ENCODE measurements at regions not wholly inside any gene's neighbourhood (a gene's known extent, or its start where the extent isn't known, plus 50 kb on each side); places are given as distances from the start of the nearest gene placed in this dataset.

- no peak overlapping the region for H3K9ac ChIP-seq (ENCODE audit: low read length)
- H3K9me3 ChIP-seq (replicated peaks; ENCODE audit: insufficient read depth, low read length): no peaks in the 10 kb centered on the region
- TF ChIP-seq EZH2phosphoT487 (IDR thresholded peaks at IDR 0.05; ENCODE audit: low read length): no peak
- no peak for TF ChIP-seq CTCF (IDR thresholded peaks at IDR 0.05; ENCODE audit: low read length)
- no peak for TF ChIP-seq EZH2 (optimal IDR thresholded peaks at IDR 0.05; ENCODE audit: low read depth, low read length)
- H3K4me1 ChIP-seq (ENCODE audit: low read length): peaks cover 9% of the 10 kb centered on the region
- H3K27ac ChIP-seq (ENCODE audit: low read length): no peak overlapping the region
- H2AFZ ChIP-seq (ENCODE audit: low read length): no peak overlapping the region
- no peaks in the 10 kb centered on the region for H3F3A ChIP-seq (ENCODE audit: insufficient read depth, low read length)
- H3K36me3 ChIP-seq (replicated peaks; ENCODE audit: insufficient read depth, low read length): no peaks in the 10 kb centered on the region
- H4K20me1 ChIP-seq (ENCODE audit: insufficient read depth, low read length): no peaks in the 10 kb centered on the region; the same call in 1 of the 2 replicates
- H3K4me2 ChIP-seq (ENCODE audit: low read depth, low read length): no peak overlapping the region
- H3K79me2 ChIP-seq (ENCODE audit: low read length): no peaks in the 10 kb centered on the region
- H3K27me3 ChIP-seq (replicated peaks; ENCODE audit: insufficient read depth, low read length): no peaks in the 10 kb centered on the region
- no peak for DNase-seq
- no peaks in the 10 kb centered on the region for H3K9me2 ChIP-seq (replicated peaks; ENCODE audit: insufficient read depth, low read length)
- no peak overlapping the region for H3K4me3 ChIP-seq (ENCODE audit: low read length)
Measured at GRCh38 chr15:69644876-69645275, 192.3 kb downstream of the RPLP1 start.

DNA sequence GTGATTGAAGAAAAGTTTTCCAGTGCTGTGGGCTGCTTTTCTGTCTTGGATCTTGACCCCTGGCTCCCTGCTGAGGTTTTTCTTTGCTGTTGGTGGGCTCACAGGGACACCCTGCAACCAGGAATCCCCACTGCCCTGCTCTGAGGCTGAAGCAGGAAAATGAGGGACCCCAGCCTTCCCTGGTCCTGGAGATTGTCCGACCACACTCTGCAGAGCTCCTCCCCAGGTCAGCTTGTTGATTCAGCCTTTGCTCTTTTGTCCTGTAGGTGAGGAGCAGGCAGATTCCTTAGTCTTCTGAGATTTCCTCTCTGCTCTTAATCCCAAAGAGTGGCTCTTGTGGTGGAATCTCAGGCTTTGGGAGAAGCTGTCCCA, 194.5 kb downstream of the RPLP1 start:
- H3K27me3 ChIP-seq (replicated peaks; ENCODE audit: insufficient read depth, low read length): no peaks in the 10 kb centered on the region

DNA sequence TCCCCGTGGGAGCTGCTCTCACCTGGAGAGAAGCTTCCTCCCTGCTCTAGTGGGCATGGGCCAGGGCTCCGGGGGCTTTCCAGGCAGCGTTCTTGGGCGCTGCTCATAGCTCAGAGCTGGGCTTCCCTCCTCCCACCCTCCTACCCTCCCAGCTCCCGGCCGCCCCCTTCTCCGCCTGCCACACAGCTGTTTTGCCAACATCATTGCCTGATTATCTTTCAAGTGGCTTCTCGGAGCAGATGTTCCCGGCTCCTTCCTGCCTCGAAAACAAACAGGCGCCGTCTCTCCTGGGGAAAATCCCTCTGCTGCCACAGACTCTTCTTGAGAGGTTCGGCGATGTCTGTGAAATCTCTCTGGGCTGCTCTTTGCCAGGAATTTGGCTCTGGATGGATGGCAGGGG, 195.6 kb downstream of the RPLP1 start:
- Histone ChIP-seq H3K9me2 (replicated peaks; ENCODE audit: insufficient read depth, low read length) (no peaks in the 10 kb centered on the region), H3K27ac (ENCODE audit: low read length) (no peak overlapping the region), H2AFZ (ENCODE audit: low read length) (no peak overlapping the region), H3K27me3 (replicated peaks; ENCODE audit: insufficient read depth, low read length) (no peaks in the 10 kb centered on the region), H3K4me2 (ENCODE audit: low read depth, low read length) (no peak overlapping the region), H3F3A (ENCODE audit: insufficient read depth, low read length) (no peaks in the 10 kb centered on the region), H3K9ac (ENCODE audit: low read length) (no peak overlapping the region), H3K36me3 (replicated peaks; ENCODE audit: insufficient read depth, low read length) (no peaks in the 10 kb centered on the region), H4K20me1 (ENCODE audit: insufficient read depth, low read length) (no peaks in the 10 kb centered on the region), H3K9me3 (replicated peaks; ENCODE audit: insufficient read depth, low read length) (no peaks in the 10 kb centered on the region), H3K4me3 (ENCODE audit: low read length) (no peak overlapping the region), H3K79me2 (ENCODE audit: low read length) (no peaks in the 10 kb centered on the region), H3K4me1 (ENCODE audit: low read length) (peaks cover 9% of the 10 kb centered on the region)
- no peak for TF ChIP-seq EZH2 (optimal IDR thresholded peaks at IDR 0.05; ENCODE audit: low read depth, low read length)
- no peak for TF ChIP-seq EZH2phosphoT487 (IDR thresholded peaks at IDR 0.05; ENCODE audit: low read length)
- TF ChIP-seq CTCF (IDR thresholded peaks at IDR 0.05; ENCODE audit: low read length): no peak
- DNase-seq: no peak

More for the DNA sequence above, 194.5 kb downstream of the RPLP1 start:
- no peak overlapping the region for H3K4me3 ChIP-seq (ENCODE audit: low read length)
- no peak overlapping the region for H3K9ac ChIP-seq (ENCODE audit: low read length)
- no peak for DNase-seq
- H3K4me1 ChIP-seq (ENCODE audit: low read length): peaks cover 9% of the 10 kb centered on the region
- no peaks in the 10 kb centered on the region for H3K9me3 ChIP-seq (replicated peaks; ENCODE audit: insufficient read depth, low read length)
- H3K79me2 ChIP-seq (ENCODE audit: low read length): no peaks in the 10 kb centered on the region
- no peak overlapping the region for H3K27ac ChIP-seq (ENCODE audit: low read length)
- no peaks in the 10 kb centered on the region for H3K9me2 ChIP-seq (replicated peaks; ENCODE audit: insufficient read depth, low read length)
- H3K4me2 ChIP-seq (ENCODE audit: low read depth, low read length): no peak overlapping the region
- H3K36me3 ChIP-seq (replicated peaks; ENCODE audit: insufficient read depth, low read length): no peaks in the 10 kb centered on the region
- TF ChIP-seq EZH2phosphoT487 (IDR thresholded peaks at IDR 0.05; ENCODE audit: low read length) (no peak), CTCF (IDR thresholded peaks at IDR 0.05; ENCODE audit: low read length) (no peak), EZH2 (optimal IDR thresholded peaks at IDR 0.05; ENCODE audit: low read depth, low read length) (no peak)
- no peaks in the 10 kb centered on the region for H4K20me1 ChIP-seq (ENCODE audit: insufficient read depth, low read length)
- no peak overlapping the region for H2AFZ ChIP-seq (ENCODE audit: low read length)
- H3F3A ChIP-seq (ENCODE audit: insufficient read depth, low read length): no peaks in the 10 kb centered on the region

All from MM.1S (cell line).